Stimulated activated naive CD8-positive, alpha-beta T cell treated with anti-CD3 and anti-CD28 coated beads, Interleukin-15, Interleukin-2, amounts not matched to agents 100 U/mL and 50 U/mL, for 24 hours (primary cell): ENCODE measurements at regions not wholly inside any gene's neighbourhood (a gene's known extent, or its start where the extent isn't known, plus 50 kb on each side); places are given as distances from the start of the nearest gene placed in this dataset.

Experiments used
- ATAC-seq: fragments of 150-1000 bp; cut with Tn5 transposase; one replicate; pipeline ENCODE4 v1.10.0; 2021
- DNase-seq: peaks from one replicate; pipeline ENCODE4 v3.0.0; 2021

DNA sequence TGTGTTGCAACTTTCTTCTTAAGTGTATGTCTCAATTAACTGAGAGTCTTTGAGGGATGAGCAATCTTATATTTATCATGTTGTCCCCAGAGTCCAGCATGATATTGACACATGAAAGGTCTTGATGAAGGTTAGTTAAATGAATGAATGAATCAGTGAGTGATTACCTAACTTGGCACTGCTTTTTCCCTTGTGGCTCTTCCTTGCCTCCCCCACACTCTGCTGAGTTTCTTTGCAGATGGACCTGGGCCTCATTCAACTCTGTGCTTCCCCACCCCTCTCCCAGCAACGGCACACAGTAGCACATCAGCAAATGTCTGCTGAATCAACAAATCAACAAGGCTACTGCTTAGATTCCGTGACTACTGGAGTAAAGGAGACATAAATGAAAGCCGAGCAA lies 235.1 kb upstream of the CXCL12 start:
- ATAC-seq: no peak
- no peak for DNase-seq

DNA sequence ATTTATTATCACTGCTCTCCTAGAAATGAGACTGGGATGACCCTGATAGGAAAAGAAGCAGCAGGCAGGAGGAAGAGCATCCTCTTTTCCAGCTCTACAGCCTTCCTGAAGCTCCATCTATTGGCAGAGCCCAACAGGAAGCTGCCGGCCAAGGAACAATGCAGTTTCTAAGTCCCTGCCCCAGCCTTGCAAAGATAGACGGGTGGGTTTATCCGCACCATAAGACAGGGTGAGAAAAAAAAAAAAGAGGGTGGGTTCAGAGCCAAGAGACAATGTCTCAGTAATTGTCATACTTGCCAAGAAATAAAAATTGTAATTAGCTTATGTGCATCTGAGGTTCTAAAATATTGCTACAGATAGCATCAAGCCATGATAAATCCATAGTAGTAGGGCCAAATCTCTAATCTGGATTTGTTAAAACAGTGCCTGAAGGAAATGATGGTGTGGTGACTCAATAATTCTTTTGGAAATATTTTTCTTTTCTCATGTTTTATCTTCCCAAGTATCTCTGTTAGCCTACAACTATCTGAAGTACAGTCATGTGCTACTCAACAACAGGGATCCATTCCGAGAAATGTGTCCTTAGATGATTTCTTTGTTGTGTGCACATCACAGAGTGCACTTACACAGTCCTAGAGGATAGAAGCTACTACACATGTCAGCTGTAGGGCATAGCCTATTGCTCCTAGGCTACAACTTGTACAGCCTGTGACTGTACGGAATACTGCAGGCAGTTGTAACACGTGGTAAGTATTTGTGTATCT lies 242.9 kb upstream of the CXCL12 start:
- DNase-seq: no peak
- no peak for ATAC-seq

DNA sequence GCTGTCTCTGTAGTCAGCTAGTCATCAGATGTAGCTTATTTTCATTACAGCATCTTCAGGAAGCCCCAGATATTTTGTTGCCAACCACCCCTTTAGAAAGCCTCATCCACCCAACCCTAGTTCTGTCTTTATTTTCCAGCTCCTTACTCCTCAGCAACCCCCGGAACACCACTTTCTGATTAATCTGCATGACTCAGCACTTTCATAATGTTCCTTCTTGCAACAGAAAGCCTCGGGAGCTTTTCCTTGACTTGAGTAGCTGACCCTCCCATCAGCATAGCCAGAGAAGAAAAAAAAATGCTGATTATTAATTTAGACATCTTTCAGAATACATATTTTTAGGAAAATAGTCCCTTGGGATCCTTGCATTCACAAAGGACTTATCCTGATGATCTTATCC lies 244.0 kb upstream of the CXCL12 start:
- ATAC-seq (no peak), DNase-seq (no peak)

DNA sequence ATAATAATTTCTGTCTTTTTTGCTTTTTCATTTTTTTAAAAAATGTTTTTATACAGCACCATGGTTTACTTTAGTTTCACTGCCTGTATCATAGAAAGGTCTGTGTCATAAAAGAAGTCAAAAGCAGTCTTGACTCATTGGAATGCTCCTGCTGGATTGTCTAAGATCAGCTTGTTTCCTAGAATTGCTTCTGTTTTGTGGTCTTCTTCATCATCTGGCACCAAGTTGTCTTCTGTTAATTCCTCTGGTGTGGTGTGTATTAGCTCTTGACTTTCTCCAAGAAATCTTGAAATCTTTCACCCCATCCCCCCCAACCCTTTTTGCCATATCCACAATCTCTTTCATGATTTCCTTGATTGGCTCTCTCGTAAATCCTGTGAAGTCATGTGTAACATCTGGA lies 250.3 kb upstream of the CXCL12 start:
- DNase-seq (no peak), ATAC-seq (no peak)

DNA sequence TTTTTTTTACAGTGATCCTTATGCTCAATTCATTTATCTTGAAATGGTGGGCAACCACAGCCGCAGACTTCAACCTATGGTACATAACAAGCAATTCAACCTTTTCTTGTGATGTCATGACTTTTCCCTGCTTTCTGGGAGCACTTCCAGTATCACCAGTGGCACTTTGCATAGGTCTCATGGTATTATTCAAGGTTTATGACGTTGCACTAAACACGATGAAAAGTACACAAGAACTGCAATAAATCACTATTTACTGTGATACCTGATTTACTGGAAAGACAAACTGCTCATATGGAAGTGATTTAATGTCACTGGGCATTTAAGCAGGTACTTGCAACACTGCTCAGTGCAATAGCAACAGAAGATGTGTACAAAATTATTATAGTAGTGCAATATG lies 251.7 kb upstream of the CXCL12 start:
- DNase-seq (no peak), ATAC-seq (no peak)

DNA sequence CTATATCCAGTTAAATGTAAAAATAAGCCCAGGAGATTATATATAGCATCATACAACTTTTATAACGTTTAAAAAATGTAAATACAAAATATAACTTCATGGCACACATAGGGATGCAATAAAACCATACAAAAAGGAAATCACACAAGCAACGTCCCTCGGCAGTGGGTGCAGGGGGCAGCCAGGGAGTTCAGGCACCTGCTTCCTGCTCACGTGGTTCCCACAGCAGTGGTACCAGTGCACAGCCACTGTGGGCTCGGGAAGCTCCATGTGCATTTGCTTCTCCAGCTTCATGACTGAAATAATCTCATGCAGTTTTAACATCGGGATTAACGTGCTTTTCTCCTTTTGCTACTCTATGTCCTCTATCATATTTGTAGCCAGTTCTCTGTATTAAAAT lies 255.5 kb upstream of the CXCL12 start:
- DNase-seq (no peak), ATAC-seq (no peak)

DNA sequence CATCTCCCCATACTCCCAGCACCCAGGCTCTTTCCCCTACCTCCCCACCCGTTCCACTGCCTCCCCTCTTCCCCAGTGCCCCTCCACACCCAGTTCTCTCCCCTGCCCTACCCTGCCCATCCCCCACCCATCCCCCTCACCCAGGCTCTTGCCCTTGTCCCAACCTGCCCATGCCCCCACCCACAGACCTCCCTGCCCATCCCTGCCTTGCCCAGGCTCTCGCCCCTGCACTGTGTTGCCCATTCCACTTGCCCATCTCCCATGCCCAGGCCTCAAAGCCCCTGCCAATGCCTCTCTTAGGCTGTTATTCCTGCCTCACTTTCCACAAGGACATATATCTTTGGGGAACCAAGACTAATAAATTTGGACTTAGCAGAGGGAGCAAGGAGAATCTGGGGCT lies 262.6 kb upstream of the CXCL12 start:
- ATAC-seq: no peak
- no peak for DNase-seq

DNA sequence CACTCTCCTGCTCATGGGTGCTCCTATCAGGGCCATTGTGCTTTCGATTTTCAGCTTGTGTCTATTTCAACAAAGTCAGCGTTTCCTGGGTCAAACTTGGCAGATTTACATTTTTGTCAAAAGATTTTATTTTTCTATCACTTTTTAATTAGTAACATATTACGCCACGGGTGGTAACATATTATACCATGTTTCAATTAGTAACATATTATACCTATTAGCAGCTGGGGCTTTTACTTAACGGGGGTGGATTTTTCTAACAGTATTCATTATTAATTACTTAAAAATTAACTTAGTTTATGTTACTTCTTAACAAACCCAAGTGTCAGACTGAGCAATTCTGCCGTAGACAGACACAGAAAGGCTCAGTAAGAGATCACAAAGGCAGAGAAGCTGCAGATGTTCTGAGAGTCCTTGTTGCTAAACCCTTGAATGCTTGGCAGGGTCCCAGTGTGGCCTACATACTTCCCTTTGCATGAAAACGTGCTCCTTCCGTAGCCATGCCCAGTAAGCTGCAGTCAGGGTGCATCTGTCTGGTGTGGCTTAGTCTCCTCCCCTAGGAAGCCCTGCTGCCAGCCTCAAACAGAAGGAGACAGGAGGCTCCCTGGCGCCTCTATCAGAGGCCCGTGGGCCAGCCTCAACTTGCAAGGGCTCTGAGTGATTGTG lies 263.1 kb upstream of the CXCL12 start:
- no peak for ATAC-seq
- no peak for DNase-seq

DNA sequence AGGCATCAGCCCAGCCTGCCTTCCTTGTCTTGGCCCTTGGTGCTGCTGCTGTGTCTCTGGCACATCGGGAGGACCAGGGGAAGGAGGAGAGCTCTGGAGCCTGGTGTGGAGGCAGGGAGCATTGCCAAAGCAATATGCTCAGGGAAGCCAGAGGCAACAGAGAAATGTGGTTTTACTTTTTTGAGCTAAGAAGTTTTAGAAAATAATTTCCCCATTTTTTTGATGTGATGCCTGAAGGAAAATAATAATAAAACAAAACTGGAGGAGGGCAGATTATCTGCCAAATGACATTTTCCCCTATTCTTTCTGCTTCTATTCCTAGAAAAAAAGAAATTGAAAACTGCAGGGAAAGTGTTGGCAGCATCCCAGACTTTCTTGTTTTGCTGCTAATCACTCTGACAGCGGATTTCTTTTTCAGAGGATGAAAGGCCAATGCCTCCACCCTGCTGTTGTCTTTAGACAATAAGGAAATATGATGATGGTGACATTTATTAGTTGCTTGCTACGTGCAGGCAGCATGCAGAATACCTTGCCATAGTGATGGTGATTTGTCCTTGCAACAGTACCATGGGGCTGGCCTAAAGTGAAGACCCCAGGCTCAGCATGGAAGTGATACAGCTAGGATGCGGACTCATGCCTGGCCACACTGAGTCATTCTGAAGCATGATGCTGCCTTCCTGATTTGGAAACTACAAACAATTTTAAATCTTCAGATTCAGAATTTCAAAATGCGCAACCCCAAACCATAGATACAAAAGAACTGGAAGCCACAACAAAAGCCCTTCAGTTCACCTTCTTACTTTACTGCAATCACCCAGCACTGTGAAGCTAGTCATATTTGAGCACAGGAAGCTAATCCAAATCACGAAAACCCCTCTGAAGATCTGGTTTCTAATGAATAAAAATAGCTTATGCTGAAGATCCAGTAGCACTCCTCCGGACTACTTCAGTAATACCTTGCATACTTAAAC lies 260.2 kb upstream of the TMEM72 start:
- DNase-seq: no peak
- no peak for ATAC-seq

DNA sequence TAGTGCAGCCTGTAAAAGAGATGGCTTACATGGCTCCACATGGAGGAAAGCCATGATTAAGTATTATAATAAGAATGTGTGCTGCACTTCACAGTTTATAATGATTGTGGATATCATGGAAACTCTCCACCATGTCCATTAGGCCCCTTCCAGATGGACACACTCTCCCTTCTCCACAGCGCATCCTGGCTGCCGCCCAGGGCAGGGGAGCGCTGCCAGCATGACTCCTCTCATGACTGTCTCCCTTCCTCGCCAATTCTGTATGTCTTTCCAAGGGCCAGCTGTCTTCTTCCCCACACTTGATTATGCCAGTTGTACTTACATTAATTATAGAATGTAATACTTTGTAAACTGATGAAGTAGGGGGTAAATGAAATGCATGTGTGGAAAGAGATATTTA lies 259.3 kb upstream of the TMEM72 start:
- no peak for ATAC-seq
- DNase-seq: no peak

DNA sequence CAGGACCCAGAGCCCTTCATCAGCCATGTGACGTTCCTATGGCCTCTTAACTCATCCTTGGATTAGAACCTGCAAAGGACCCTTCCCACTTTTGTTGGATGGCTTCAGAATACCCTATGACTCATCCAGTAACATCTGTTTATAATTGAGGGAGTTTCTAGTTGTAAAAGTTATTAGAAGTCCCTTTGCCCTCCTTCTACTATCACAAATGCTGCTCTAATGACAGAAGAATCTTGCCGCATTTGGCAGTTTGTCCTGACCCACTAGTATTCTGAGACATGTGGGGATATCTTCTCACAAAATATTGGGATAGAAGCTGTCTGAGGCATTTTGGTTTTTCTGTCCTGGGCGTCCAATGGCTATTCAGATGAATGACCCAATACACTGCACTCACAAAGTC lies 251.8 kb upstream of the TMEM72 start:
- no peak for DNase-seq
- no peak for ATAC-seq

DNA sequence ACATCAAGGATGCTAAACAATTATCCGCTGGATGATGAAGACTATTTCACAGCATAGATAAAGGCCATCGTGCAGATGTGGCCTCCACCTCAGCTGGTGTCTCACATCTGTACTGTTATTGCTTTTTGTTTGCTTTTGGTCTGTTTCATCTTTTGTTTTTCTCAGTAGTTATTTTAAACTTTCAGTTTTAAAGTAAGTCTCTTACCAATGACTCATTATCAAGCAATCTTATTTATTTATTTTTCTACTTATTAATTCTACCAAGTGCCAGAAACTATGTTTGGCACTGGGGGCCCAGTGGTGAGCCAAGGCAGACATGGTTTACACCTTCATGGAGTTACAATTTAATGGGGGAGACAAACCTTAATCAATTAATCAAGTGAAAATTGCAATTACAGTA lies 250.9 kb upstream of the TMEM72 start:
- no peak for ATAC-seq

DNA sequence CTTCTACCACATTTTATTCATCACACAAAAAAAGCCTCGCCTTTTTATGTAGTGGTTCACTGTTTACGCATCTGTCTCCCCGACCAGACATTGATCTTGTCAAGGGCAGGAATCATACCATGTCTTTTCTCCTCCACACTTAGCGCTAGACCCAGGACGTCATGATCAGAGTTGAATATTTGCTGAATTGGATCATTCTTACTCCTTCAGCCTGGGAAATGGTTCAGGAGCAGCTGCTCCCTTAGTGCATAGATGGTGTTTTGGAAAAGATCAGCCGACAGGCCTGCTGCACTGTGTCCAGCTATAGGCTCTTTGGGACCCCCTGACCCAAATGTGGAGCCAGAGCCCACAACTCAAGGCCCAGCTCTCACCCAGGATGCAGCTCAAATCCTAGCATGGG lies 249.1 kb upstream of the TMEM72 start:
- no peak for ATAC-seq

More for the DNA sequence above, 250.9 kb upstream of the TMEM72 start:
- no peak for DNase-seq

DNA sequence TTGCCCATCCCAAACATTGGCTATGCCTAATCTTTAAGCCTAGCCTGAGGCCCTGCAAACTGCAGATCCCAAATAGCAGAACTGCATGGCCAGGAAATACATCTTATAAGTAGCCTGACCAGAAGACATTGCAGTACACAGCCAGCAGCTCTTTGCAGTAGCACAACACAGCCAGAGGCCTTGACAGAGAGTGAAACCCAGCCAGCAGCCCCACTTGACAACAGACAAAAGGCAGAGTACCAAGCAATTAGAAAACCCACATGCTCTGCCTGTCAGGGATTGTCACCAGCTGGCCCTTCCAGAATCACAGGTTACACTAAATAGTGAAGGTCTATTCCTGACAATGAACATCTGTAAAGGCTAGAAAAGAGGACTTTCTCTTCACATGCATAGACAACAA lies 242.8 kb upstream of the TMEM72 start:
- no peak for ATAC-seq

More for the DNA sequence above, 249.1 kb upstream of the TMEM72 start:
- no peak for DNase-seq

DNA sequence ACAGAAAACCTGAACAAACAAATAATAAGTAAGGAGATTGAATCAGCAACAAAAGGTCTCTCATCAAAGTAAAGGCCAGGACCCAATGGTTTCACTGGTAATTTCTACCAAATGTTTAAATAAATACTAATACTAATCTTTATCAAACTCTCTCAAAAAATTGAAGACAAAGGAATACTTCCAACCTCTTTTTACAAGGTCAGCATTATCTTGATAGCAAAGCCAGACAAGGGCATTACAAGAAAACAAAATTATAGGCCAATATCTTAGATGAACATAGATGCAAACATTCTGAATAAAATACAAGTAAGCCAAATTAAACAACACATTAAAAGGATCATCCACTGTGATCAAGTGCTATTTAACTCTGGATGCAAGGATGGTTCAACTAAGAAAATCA lies 239.8 kb upstream of the TMEM72 start:
- DNase-seq (no peak), ATAC-seq (no peak)

More for the DNA sequence above, 242.8 kb upstream of the TMEM72 start:
- no peak for DNase-seq

DNA sequence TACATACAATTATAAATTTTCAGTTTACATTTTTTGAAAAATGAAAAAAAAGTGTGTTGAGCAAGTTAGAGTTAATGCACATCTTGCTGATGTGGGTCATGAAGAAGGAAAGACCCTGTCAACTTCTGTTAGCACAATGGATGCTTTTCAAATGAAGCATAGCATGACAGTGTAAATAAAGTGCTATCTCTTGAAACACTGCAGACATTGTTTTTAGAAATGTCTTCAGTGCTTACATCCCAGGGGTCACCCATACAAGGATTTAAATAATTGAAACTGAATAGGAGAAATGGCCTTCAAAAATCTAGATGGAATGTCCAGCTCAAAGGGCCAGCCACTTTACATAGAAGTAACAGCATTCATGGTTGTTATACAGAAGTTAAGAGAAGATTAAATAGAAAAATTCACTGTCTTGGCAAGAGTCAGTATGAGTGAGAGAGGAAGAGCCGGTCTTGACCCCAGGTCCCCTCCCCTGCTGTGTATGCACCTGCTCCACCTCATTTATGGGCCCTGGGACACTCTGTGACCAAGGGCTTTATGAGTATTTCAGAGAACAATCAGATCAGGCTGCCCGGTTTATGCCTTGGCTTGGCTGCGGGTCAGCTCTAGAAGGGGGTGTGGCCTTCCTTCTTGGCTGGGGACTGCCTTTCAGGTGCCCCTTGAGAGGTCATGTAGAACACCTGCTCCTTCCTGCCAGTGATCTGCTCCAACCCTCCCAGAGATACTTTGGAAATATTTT lies 237.7 kb upstream of the TMEM72 start:
- DNase-seq: no peak
- no peak for ATAC-seq

DNA sequence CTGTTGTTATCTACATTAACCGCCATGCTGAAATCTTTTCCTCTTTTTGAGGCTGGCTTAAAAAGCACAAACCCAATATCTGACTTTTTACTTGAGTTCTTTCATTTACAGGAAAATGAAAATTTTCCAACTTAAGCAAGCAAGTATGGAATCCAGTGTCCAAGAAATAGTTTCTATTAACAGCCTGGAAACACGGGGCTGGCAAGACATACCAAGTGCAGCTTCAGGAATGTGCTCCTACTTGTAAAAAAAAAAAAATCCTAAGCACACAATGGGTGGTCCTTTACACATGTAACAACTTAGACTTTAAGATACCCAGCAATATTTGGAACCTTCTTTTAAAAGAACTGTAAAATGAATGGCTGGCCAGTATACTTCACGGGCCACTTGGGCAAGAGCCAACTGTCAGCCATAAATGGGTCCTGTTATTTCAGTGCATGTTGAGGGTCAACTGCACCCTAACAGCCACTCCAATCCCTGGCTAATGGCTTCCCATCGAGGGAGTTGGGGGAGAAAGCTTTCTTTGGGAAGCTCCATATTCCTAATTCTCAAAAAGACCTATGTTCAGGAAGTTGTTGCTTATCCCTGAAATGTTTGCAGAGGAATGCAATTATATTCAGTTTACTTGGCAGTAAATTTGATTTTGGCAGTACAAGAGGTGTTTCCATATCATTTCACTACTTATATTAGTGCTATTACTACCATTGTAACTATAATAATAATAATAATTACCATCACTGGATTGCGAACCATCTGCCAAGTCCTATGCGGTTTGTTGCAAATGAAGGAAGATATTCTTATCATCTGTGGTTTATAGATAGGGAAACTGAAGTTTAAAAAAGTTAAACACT lies 236.4 kb upstream of the TMEM72 start:
- ATAC-seq (no peak), DNase-seq (no peak)

DNA sequence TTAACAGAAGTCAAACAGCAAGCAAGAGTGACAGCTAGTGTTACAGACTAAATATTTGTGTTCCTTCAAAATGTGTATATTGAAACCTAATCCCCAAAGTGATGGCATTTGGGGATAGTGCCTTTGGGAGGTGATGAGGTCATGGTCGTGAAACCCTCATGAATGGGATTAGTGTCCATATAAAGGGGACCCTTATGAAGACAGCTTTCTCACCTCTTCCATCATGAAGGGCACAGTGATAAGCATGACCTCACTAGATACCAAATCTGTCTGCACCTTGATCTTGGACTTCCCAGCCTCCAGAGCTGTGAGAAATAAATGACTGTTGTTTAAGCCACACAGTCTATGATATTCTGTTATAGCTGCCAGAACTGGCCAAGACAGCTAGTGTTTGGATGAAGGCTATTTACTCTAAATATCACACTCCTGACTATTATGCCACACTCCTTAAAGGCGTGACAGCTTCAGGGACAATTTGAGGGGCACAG lies 235.7 kb upstream of the TMEM72 start:
- DNase-seq (no peak), ATAC-seq (no peak)

DNA sequence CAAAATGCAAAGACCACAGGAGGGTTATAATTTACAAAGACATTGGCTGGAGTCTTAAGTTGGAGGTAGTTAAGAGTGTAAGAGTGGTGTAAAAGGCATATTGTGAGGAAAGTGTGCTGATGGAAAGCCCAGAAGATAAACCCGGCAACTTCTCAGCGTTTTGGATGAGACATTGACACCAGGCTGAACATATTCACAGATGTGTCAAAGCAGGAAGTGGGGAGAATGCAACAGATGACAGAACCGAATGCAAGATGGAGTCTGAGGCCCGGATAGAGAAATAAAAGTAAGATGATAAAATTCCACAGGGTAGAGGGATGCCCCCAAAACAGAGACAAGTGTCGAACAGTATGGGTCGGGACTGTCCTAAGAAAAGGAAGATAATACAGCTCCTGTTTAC lies 230.4 kb upstream of the TMEM72 start:
- ATAC-seq (no peak), DNase-seq (no peak)

DNA sequence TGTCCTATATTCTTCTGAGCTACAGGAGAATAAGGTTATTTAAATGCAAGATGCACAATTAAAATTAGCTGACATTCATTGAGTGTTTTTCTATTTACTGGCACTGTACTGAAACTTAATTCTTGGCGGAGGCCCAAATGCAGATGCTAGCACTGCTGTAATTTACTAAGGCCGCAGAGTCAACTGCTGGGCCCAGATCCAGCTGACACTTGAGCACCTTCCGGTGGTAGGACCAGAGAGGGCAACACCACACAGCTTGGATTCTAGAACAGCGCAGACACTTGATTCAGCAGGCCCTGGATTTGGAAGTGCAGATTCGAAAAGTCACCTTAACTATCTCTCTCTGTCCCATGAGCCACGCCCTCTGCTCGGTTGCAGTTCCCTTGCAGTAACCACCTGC lies 228.6 kb upstream of the TMEM72 start:
- ATAC-seq: no peak
- DNase-seq: no peak

DNA sequence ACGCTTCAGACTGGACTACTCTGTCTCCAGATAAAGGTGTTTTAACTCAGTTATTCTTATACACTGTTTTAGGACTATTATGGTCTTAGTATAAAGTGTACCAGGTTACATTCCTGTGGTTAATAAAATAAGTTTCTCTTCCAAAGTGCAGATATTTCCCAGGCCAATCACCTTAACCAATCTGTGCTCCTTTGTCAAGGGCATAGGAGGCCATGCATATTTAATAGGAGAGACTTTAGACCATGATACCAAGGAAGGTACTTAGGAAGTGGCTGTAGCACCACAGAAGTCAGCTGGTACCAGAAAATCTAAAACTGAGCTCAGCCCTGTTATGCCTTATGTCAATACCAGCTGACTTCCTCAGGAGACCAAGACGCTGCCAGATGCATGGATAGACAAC lies 226.5 kb upstream of the TMEM72 start:
- DNase-seq (no peak), ATAC-seq (no peak)
